ENCODE measurements at regions not wholly inside any gene's neighbourhood (a gene's known extent, or its start where the extent isn't known, plus 50 kb on each side); places are given as distances from the start of the nearest gene placed in this dataset.

DNA sequence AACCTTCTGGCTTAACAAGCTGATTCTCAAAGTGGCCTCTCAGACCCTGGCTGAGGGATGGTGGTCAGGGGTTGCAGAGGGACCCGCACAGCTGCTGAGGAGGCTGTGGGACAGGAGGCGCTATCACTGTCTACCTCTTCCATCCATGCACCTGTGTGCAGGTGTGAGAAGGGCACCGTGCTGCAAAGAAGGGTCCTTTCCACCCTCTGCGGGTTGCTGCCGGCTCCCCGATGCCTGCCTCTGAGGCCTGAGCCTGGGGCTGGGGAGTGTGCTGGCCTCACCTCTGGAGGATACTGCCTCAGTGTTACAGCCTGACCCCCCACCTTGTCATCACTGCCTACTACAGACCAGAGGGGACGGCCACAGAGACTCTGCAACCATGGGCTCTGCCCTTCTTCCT is 66.1 kb upstream of the B3GAT1 start:
- TF ChIP-seq, protein P1, sequence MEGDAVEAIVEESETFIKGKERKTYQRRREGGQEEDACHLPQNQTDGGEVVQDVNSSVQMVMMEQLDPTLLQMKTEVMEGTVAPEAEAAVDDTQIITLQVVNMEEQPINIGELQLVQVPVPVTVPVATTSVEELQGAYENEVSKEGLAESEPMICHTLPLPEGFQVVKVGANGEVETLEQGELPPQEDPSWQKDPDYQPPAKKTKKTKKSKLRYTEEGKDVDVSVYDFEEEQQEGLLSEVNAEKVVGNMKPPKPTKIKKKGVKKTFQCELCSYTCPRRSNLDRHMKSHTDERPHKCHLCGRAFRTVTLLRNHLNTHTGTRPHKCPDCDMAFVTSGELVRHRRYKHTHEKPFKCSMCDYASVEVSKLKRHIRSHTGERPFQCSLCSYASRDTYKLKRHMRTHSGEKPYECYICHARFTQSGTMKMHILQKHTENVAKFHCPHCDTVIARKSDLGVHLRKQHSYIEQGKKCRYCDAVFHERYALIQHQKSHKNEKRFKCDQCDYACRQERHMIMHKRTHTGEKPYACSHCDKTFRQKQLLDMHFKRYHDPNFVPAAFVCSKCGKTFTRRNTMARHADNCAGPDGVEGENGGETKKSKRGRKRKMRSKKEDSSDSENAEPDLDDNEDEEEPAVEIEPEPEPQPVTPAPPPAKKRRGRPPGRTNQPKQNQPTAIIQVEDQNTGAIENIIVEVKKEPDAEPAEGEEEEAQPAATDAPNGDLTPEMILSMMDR (IDR thresholded peaks at IDR 0.05), result no peak
- TF ChIP-seq POLR2A (IDR thresholded peaks at IDR 0.05), result no peak

Measured in body of pancreas (tissue), 4 donors.